HG03558 (cell line): ENCODE measurements at regions not wholly inside any gene's neighbourhood (a gene's known extent, or its start where the extent isn't known, plus 50 kb on each side); places are given as distances from the start of the nearest gene placed in this dataset.

Experiments
- ATAC-seq: cut with Tn5 transposase; IDR thresholded peaks from one replicate; pipeline ENCODE4 v1.9.1; 2021; ENCODE audit warnings: moderate number of reproducible peaks; ENCODE audit not compliant: unreplicated experiment; ENCODE audit errors: extremely low read depth

GRCh38 chr19:28864577-28865042 lies 348.3 kb downstream of the UQCRFS1 start:
- no peak for ATAC-seq

DNA sequence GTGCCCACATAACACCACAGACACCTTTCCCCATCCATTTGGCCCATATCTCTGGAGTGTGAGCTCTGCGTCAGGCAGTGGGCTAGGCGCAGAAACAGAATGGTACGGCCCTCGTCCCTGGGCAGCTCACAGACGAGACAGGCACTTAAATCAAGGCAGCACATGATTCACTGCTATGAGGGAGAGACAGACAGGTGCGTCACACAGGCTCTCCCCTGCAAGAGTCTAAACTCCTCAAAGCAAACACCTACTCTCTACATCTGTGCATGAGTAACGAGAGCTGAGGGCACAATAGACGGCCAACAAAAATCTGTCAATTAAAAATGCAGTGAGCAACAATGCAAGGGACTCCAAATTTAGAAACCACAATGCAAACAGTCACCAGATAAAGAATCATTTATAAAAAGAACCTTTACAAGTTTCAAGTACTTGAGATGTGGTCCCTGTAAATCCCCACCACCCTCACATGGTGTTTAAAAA lies 348.9 kb downstream of the UQCRFS1 start:
- ATAC-seq = no peak

- ATAC-seq = no peak
Measured at GRCh38 chr19:28862238-28862637, 350.7 kb downstream of the UQCRFS1 start.

- no peak for ATAC-seq
Measured at GRCh38 chr19:28859811-28860210, 353.1 kb downstream of the UQCRFS1 start.

GRCh38 chr19:28858933-28859332 lies 354.0 kb downstream of the UQCRFS1 start:
- no peak for ATAC-seq

GRCh38 chr19:28857967-28858366 lies 355.0 kb downstream of the UQCRFS1 start:
- ATAC-seq = no peak

- no peak for ATAC-seq
Measured at GRCh38 chr19:28855216-28855615, 357.7 kb downstream of the UQCRFS1 start.

DNA sequence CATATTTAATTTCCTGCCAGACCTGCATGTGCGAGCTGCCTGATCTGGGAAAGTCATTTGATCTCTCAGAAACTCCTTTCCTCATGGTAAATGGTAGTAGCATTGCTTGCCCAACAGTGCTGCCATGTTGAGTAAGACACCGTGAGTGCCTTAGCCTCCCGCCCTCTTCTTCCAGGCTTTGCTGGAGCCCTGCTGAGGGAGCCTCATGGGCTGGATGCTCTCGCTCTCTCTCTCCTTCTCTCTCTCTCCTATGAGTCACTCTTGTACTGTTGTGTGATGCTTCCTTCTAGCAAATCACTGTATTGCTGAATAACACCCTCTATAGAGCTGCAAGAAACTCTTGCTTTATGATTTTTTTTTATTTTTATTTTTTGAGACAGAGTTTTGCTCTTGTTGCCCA lies 365.5 kb downstream of the UQCRFS1 start:
- ATAC-seq = no peak

- no peak for ATAC-seq
Measured at GRCh38 chr19:28846094-28846812, 366.7 kb downstream of the UQCRFS1 start.

DNA sequence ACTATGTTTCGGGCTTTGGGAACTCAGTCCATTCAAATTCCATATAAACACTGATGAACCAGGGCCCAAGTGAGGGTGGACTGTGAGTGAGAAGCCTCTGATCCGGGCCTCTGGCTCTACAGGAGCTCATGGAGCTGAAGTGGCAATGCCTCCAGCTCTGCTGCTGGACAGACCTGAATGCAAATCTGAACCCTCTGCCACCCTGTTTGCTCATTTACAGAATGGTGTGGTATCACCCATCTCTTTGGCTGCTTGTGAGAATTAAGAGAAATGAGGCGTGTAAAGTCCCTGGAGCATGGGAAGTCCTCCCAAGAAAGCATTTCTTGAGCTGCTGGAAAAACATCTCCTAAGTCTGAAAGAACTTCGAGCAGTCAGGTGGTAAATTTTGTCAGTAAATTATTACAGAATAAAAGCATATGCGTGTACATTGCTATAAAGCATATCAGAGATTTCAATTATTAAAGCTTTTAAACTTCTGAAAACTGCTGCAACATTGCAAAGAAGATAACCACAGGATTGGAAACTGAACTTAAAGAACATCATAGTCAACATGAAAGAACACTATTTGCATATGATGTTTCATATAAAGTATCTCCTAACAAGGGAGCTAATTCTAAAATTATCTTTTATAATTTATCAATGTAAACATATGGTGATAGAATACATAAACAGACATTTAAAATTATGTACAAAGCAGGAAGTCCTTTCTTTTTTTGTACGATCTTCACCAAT lies 369.0 kb downstream of the UQCRFS1 start:
- ATAC-seq = no peak

GRCh38 chr19:28841531-28841930 lies 371.4 kb downstream of the UQCRFS1 start:
- no peak for ATAC-seq

DNA sequence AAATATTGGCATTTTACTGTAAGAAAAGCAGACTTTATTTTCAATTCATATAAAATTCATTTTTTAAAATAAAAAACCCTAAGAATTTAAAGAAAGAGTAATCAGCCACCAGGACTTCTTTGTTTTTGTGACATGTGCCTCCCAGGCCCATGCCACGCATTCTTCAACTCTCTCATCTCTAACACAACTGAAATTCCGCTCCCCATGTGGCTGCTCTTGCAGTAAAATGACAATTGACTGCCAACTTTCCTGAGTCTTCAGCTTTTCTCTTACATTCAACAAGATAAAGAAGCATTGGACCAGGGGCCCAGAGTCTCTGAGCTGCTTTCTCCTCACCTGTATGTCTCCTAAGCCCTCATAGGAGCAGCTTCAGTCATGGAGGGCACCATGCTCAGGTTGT lies 372.1 kb downstream of the UQCRFS1 start:
- ATAC-seq = no peak

GRCh38 chr19:28839455-28839854 lies 373.5 kb downstream of the UQCRFS1 start:
- ATAC-seq = no peak

- no peak for ATAC-seq
Measured at GRCh38 chr19:28838909-28839308, 374.0 kb downstream of the UQCRFS1 start.

DNA sequence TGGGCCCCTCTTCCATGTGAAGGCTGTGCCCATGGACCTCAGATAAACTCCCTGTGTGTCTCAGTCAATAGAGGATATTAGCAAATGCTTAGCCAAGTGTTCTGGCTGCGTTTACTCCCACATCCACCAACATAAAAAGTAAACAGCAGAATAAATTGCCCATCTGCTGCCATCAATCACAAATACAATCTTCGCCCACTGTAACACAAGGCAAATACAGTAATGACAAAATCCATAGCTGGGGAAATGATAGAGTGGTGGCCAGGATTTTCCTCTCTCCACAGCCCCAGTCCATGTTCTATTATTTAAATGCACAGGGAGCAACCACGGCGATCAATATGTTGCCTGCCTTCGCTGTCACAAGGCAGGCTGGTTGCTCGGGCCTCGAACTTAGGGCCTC lies 376.5 kb downstream of the UQCRFS1 start:
- ATAC-seq = no peak

- ATAC-seq = no peak
Measured at GRCh38 chr19:28834996-28835395, 378.0 kb downstream of the UQCRFS1 start.

DNA sequence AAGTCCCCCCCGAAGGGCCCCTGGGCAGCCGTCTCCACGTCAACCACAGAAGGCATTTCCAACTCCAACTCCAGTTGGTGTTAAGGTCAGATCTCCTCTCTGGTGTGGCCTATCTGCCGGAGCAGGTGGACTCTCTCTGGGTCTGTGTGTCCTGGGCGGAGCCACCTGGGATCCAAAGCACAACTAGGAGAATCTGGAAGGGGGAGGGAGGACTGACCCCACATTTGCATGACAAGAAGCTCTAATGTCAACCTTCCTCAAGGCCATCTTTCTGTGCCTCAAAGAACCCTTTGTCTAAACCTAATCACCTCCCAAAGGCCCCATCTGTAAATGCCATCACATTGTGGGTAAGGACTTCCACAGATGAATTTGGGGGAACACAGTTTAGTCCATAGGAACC lies 381.5 kb downstream of the UQCRFS1 start:
- no peak for ATAC-seq

DNA sequence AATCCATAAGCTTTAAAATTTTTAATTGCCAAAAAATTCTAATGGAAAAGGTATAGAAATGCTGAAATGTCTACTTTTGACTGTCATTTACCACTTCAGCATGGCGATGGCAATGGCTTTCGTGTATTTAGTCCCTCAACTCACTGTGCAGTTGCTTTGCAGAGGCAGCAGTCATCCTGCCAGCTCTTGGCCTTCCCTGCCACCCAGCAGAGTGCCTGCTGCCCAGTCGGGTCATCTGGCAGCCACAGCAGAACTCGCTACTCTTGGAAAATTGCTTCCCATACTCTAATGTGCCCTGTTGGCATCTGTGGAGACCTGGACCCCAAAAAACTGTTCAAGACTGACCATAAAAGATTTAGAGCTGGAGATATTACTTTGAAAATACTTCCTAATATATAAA lies 383.2 kb downstream of the UQCRFS1 start:
- no peak for ATAC-seq

GRCh38 chr19:28829359-28829758 lies 383.6 kb downstream of the UQCRFS1 start:
- no peak for ATAC-seq

GRCh38 chr19:28828276-28828870 lies 384.6 kb downstream of the UQCRFS1 start:
- ATAC-seq = no peak

GRCh38 chr19:28827382-28827781 lies 385.6 kb downstream of the UQCRFS1 start:
- ATAC-seq = no peak
